ENCODE measurements at regions not wholly inside any gene's neighbourhood (a gene's known extent, or its start where the extent isn't known, plus 50 kb on each side); places are given as distances from the start of the nearest gene placed in this dataset.

GRCh38 chr13:100984085-100984705 is 309.6 kb upstream of the TMTC4 start:
- intact Hi-C loops (cut with micrococcal nuclease) = no loop called here
- ChIA-PET POLR2A (no interaction called here), RAD21 (ENCODE audit: low non-redundant PET in 1 of 2, low total read pairs in 2 of 2, uncharacterized antibody in 2 of 2, unreplicated experiment in 2 of 2) (no interaction called here), CTCF (no interaction called here)
- no peak for ATAC-seq
- no peaks in the 10 kb centered on the region for H3K36me3 ChIP-seq (ENCODE audit: control insufficient read depth in 1 of 2, insufficient read depth in 2 of 2, low read length in 2 of 2)
- no peaks in the 10 kb centered on the region for H3K79me2 ChIP-seq (ENCODE audit: insufficient read depth, low read length)
- no peak overlapping the region for H3K4me2 ChIP-seq (ENCODE audit: low read length)
- BruUV-seq (replicated peaks) = no TSS peak
- no peaks in the 10 kb centered on the region for H4K20me1 ChIP-seq (ENCODE audit: insufficient read depth)
- no peaks in the 10 kb centered on the region for H3K9me2 ChIP-seq (ENCODE audit: insufficient read depth)
- H3K4me1 ChIP-seq (ENCODE audit: control insufficient read depth in 1 of 2, insufficient read depth in 2 of 2, low read length in 2 of 2) = no peaks in the 10 kb centered on the region
- no peaks in the 10 kb centered on the region for H3K9me3 ChIP-seq (ENCODE audit: control insufficient read depth in 1 of 2, insufficient read depth in 1 of 2, low read depth in 1 of 2, low read length in 2 of 2)
- TF ChIP-seq ZNF274 (IDR thresholded peaks at IDR 0.05; ENCODE audit: low read depth, low read length) (no peak), ELF1 (IDR thresholded peaks at IDR 0.05; ENCODE audit: borderline replicate concordance, low read depth) (no peak), FOSL1 (IDR thresholded peaks at IDR 0.05; ENCODE audit: low read depth) (no peak), SP1 (IDR thresholded peaks at IDR 0.05; ENCODE audit: low read depth) (no peak), POLR2A (IDR thresholded peaks at IDR 0.05; ENCODE audit: borderline replicate concordance, extremely low read depth, insufficient read depth, insufficient read length) (no peak), SRF (IDR thresholded peaks at IDR 0.05; ENCODE audit: low read depth) (no peak), CEBPB (IDR thresholded peaks at IDR 0.05; ENCODE audit: low read depth) (no peak), EZH2 (IDR thresholded peaks at IDR 0.05) (no peak), ZFX (IDR thresholded peaks at IDR 0.05) (no peak)
- H3K4me3 ChIP-seq (replicated peaks in 1 of 2; ENCODE audit: low read depth in 1 of 2, low read length in 2 of 2) = no peak overlapping the region
- no peak overlapping the region for H3K27ac ChIP-seq (ENCODE audit: low read depth, low read length)
- H3K27me3 ChIP-seq (ENCODE audit: insufficient read depth, low read length) = no peaks in the 10 kb centered on the region
- no peak for DNase-seq (ENCODE audit: low read depth, low spot score)
- no peak overlapping the region for H3K9ac ChIP-seq (ENCODE audit: low read length)
- H2AFZ ChIP-seq (ENCODE audit: low read depth, low read length, poor library complexity, severe bottlenecking) = no peak overlapping the region

DNA sequence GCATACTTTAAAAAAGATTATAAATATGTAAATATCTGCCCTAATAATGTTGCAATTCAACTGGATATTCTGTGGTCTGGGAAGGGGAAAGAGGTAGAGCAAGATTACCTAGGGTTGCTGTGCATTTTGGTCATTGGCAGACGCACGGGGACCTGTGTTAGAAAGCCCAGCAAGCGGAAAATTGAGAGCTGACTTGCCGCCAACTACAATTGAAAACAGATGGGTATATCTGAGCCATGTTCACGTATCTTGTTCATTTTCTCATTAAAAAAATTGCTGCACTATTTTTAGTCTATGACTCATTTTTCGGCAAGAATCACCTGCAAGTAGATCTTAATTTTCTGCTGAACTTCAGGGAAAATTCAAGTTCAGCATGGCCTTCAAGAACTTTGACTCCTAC is 308.5 kb upstream of the TMTC4 start:
- DNase-seq (ENCODE audit: low read depth, low spot score) (no peak), ATAC-seq (no peak)
- H3K79me2 ChIP-seq (ENCODE audit: insufficient read depth, low read length) = no peaks in the 10 kb centered on the region
- intact Hi-C loops (cut with micrococcal nuclease) = no loop called here
- POLR2A ChIA-PET = no interaction called here
- no peaks in the 10 kb centered on the region for H3K4me1 ChIP-seq (ENCODE audit: control insufficient read depth in 1 of 2, insufficient read depth in 2 of 2, low read length in 2 of 2)
- H3K36me3 ChIP-seq (ENCODE audit: control insufficient read depth in 1 of 2, insufficient read depth in 2 of 2, low read length in 2 of 2) = no peaks in the 10 kb centered on the region
- no peak overlapping the region for H3K4me2 ChIP-seq (ENCODE audit: low read length)
- no peaks in the 10 kb centered on the region for H3K9me3 ChIP-seq (ENCODE audit: control insufficient read depth in 1 of 2, insufficient read depth in 1 of 2, low read depth in 1 of 2, low read length in 2 of 2)
- H3K4me3 ChIP-seq (replicated peaks in 1 of 2; ENCODE audit: low read depth in 1 of 2, low read length in 2 of 2) = no peak overlapping the region
- H3K9me2 ChIP-seq (ENCODE audit: insufficient read depth) = no peaks in the 10 kb centered on the region
- no TSS peak for BruUV-seq (replicated peaks)
- no peak for TF ChIP-seq ZNF274 (IDR thresholded peaks at IDR 0.05; ENCODE audit: low read depth, low read length)
- TF ChIP-seq RAD21 (IDR thresholded peaks at IDR 0.05; ENCODE audit: low read depth) = no peak
- no peak for TF ChIP-seq EZH2 (IDR thresholded peaks at IDR 0.05)
- no peak for TF ChIP-seq JUND (IDR thresholded peaks at IDR 0.05)
- TF ChIP-seq, protein P1, sequence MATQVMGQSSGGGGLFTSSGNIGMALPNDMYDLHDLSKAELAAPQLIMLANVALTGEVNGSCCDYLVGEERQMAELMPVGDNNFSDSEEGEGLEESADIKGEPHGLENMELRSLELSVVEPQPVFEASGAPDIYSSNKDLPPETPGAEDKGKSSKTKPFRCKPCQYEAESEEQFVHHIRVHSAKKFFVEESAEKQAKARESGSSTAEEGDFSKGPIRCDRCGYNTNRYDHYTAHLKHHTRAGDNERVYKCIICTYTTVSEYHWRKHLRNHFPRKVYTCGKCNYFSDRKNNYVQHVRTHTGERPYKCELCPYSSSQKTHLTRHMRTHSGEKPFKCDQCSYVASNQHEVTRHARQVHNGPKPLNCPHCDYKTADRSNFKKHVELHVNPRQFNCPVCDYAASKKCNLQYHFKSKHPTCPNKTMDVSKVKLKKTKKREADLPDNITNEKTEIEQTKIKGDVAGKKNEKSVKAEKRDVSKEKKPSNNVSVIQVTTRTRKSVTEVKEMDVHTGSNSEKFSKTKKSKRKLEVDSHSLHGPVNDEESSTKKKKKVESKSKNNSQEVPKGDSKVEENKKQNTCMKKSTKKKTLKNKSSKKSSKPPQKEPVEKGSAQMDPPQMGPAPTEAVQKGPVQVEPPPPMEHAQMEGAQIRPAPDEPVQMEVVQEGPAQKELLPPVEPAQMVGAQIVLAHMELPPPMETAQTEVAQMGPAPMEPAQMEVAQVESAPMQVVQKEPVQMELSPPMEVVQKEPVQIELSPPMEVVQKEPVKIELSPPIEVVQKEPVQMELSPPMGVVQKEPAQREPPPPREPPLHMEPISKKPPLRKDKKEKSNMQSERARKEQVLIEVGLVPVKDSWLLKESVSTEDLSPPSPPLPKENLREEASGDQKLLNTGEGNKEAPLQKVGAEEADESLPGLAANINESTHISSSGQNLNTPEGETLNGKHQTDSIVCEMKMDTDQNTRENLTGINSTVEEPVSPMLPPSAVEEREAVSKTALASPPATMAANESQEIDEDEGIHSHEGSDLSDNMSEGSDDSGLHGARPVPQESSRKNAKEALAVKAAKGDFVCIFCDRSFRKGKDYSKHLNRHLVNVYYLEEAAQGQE (IDR thresholded peaks at IDR 0.05; ENCODE audit: low read depth) = no peak
- no peak for TF ChIP-seq EGR1 (IDR thresholded peaks at IDR 0.05; ENCODE audit: low read depth)
- TF ChIP-seq CBX3 (IDR thresholded peaks at IDR 0.05; ENCODE audit: low read depth) = no peak
- no peak for TF ChIP-seq FOSL1 (IDR thresholded peaks at IDR 0.05; ENCODE audit: low read depth)
- H3K27me3 ChIP-seq (ENCODE audit: insufficient read depth, low read length) = no peaks in the 10 kb centered on the region
- no peak overlapping the region for H3K27ac ChIP-seq (ENCODE audit: low read depth, low read length)
- RAD21 ChIA-PET (ENCODE audit: low non-redundant PET in 1 of 2, low total read pairs in 2 of 2, uncharacterized antibody in 2 of 2, unreplicated experiment in 2 of 2) = no interaction called here
- CTCF ChIA-PET = no interaction called here
- no peak overlapping the region for H2AFZ ChIP-seq (ENCODE audit: low read depth, low read length, poor library complexity, severe bottlenecking)
- H4K20me1 ChIP-seq (ENCODE audit: insufficient read depth) = no peaks in the 10 kb centered on the region
- no peak overlapping the region for H3K9ac ChIP-seq (ENCODE audit: low read length)

Data from HCT116 (cell line).